Epithelial cell of esophagus (primary cell): ENCODE measurements at regions not wholly inside any gene's neighbourhood (a gene's known extent, or its start where the extent isn't known, plus 50 kb on each side); places are given as distances from the start of the nearest gene placed in this dataset.
"Not testable (repeated sequence)": the region's sequence is repeated elsewhere in the genome, so short reads cannot be mapped to it uniquely, and the experiment has no call there.

Experiments
- DNase-seq: peaks from one replicate; pipeline ENCODE4 v3.0.0; 2010; ENCODE audit warnings: low read depth
- H3K4me3 ChIP-seq: 2 replicates; pipeline ENCODE4 v1.5.1; 2011; ENCODE audit warnings: mild to moderate bottlenecking, low read length, control low read depth
- TF ChIP-seq, protein P1 (sequence below): IDR thresholded peaks from 2 replicates; pipeline ENCODE4 v1.5.1; 2011; ENCODE audit warnings: low read depth, mild to moderate bottlenecking, low read length, control low read depth, inconsistent platforms; ENCODE audit not compliant: insufficient read depth; ENCODE audit errors: missing control alignments

DNA sequence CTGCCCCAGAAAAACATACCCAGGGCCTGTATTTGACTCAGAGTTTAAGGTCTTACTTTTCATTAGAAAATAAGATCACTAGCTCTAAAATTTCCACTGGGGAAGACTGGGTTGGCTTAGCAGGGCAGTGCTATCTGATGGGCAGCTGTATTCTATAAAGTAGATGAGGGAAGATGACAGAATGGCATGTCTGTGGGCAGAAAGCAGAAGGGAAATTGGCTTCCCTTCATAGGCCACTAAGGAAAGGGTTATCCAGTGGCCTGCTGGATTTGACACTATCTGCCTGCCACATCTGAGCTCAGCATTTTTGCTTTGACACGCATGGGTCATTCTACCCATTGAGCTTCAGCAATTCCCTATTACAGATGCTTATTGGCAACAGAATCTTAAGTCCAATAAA lies 461.3 kb upstream of the RASGRP1 start:
- TF ChIP-seq, protein P1, sequence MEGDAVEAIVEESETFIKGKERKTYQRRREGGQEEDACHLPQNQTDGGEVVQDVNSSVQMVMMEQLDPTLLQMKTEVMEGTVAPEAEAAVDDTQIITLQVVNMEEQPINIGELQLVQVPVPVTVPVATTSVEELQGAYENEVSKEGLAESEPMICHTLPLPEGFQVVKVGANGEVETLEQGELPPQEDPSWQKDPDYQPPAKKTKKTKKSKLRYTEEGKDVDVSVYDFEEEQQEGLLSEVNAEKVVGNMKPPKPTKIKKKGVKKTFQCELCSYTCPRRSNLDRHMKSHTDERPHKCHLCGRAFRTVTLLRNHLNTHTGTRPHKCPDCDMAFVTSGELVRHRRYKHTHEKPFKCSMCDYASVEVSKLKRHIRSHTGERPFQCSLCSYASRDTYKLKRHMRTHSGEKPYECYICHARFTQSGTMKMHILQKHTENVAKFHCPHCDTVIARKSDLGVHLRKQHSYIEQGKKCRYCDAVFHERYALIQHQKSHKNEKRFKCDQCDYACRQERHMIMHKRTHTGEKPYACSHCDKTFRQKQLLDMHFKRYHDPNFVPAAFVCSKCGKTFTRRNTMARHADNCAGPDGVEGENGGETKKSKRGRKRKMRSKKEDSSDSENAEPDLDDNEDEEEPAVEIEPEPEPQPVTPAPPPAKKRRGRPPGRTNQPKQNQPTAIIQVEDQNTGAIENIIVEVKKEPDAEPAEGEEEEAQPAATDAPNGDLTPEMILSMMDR: no peak
- no peak overlapping the region for H3K4me3 ChIP-seq
- no peak for DNase-seq

GRCh38 chr15:39028069-39028468 lies 463.5 kb upstream of the RASGRP1 start:
- no peak overlapping the region for H3K4me3 ChIP-seq
- peak; percentile 69 for DNase-seq
- TF ChIP-seq, protein P1: no peak

GRCh38 chr15:39029741-39030140 lies 465.1 kb upstream of the RASGRP1 start:
- no peak overlapping the region for H3K4me3 ChIP-seq
- DNase-seq: no peak
- TF ChIP-seq, protein P1: no peak

GRCh38 chr15:39030291-39031070 lies 465.9 kb upstream of the RASGRP1 start:
- no peak for DNase-seq
- no peak overlapping the region for H3K4me3 ChIP-seq
- TF ChIP-seq, protein P1: no peak

GRCh38 chr15:39031596-39031995 lies 467.0 kb upstream of the RASGRP1 start:
- TF ChIP-seq, protein P1: no peak
- no peak overlapping the region for H3K4me3 ChIP-seq
- no peak for DNase-seq

DNA sequence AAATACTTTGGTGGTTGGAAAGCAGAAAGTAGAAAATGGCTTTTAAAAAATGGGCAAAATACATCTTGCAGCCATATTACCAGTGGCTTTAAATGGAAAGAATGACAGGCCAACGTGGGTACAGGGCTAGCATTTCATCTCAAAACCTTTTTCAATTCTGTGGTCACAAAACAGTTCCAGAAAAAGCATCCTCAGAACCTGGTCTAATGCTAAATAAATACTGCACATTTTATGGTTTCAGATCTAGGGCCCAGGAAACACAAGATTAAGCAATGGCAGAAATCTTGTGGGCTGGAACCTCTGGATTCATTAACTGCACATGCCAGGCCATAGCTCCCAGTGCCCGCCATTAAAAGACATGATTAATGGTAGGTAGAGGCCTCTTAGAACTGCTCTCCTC lies 470.2 kb upstream of the RASGRP1 start:
- no peak overlapping the region for H3K4me3 ChIP-seq
- TF ChIP-seq, protein P1: no peak

GRCh38 chr15:39037611-39038010 lies 473.0 kb upstream of the RASGRP1 start:
- not testable (repeated sequence) for DNase-seq, H3K4me3 ChIP-seq

More for the DNA sequence above, 470.2 kb upstream of the RASGRP1 start:
- no peak for DNase-seq
